ENCODE measurements at regions not wholly inside any gene's neighbourhood (a gene's known extent, or its start where the extent isn't known, plus 50 kb on each side); places are given as distances from the start of the nearest gene placed in this dataset.
"Not testable (repeated sequence)": the region's sequence is repeated elsewhere in the genome, so short reads cannot be mapped to it uniquely, and the experiment has no call there.

GRCh38 chr6:51008693-51009092 lies 190.0 kb downstream of the TFAP2B start:
- not testable (repeated sequence) for TF ChIP-seq EZH2 (IDR thresholded peaks at IDR 0.05; ENCODE audit: borderline replicate concordance, insufficient read depth, low read depth, low read length, poor library complexity, severe bottlenecking); CTCF (IDR thresholded peaks at IDR 0.05)

Data from B cell (primary cell).